Stomach (tissue), 4 donors: ENCODE measurements at regions not wholly inside any gene's neighbourhood (a gene's known extent, or its start where the extent isn't known, plus 50 kb on each side); places are given as distances from the start of the nearest gene placed in this dataset.

ENCODE experiments used
- CTCF ChIP-seq, 7 experiments: fragments of 450-650 bp in 4 of 7; fragments of 200-600 bp in 3 of 7; sonication (generic) in 3 of 7; IDR thresholded peaks; one replicate each; pipeline ENCODE4 v1.5.1; 2016 to 2019; ENCODE audit warnings: antibody characterized with exemption in 7 of 7, control low read depth in 2 of 7, mild to moderate bottlenecking in 1 of 7
- POLR2A ChIP-seq, 4 donors: fragments of 450-650 bp; IDR thresholded peaks; one replicate each; pipeline ENCODE4 v1.6.1; 2016; ENCODE audit warnings: antibody characterized with exemption in 4 of 4, control low read depth in 2 of 4, mild to moderate bottlenecking in 1 of 4, moderate library complexity in 1 of 4

GRCh38 chr18:72638376-72638775, 94.2 kb upstream of the CBLN2 start:
- no peak for TF ChIP-seq CTCF (IDR thresholded peaks at IDR 0.05)
- TF ChIP-seq POLR2A (IDR thresholded peaks at IDR 0.05): no peak
